GM19397 (cell line): ENCODE measurements at regions not wholly inside any gene's neighbourhood (a gene's known extent, or its start where the extent isn't known, plus 50 kb on each side); places are given as distances from the start of the nearest gene placed in this dataset.
"Not testable (repeated sequence)": the region's sequence is repeated elsewhere in the genome, so short reads cannot be mapped to it uniquely, and the experiment has no call there.

Experiments
- ATAC-seq: cut with Tn5 transposase; IDR thresholded peaks from one replicate; pipeline ENCODE4 v1.9.1; 2021; ENCODE audit warnings: mild to moderate bottlenecking, moderate library complexity; ENCODE audit not compliant: unreplicated experiment

GRCh38 chr11:15825976-15826650 is 530.2 kb downstream of the SOX6 start:
- no peak for ATAC-seq

GRCh38 chr11:15826826-15827225 is 529.5 kb downstream of the SOX6 start:
- no peak for ATAC-seq

- no peak for ATAC-seq
These were observed 528.0 kb downstream of the SOX6 start for GRCh38 chr11:15828215-15828853.

- no peak for ATAC-seq
These were observed 527.0 kb downstream of the SOX6 start for GRCh38 chr11:15829312-15829711.

- ATAC-seq: no peak
These were observed 525.5 kb downstream of the SOX6 start for GRCh38 chr11:15830741-15831428.

GRCh38 chr11:15835788-15836411 is 520.4 kb downstream of the SOX6 start:
- no peak for ATAC-seq

- no peak for ATAC-seq
These were observed 519.6 kb downstream of the SOX6 start for GRCh38 chr11:15836795-15837194.

- no peak for ATAC-seq
These were observed 518.4 kb downstream of the SOX6 start for GRCh38 chr11:15837901-15838489.

GRCh38 chr11:15839061-15839460 is 517.3 kb downstream of the SOX6 start:
- no peak for ATAC-seq

- ATAC-seq: no peak
These were observed 515.4 kb downstream of the SOX6 start for GRCh38 chr11:15840966-15841365.

GRCh38 chr11:15841931-15842740 is 514.2 kb downstream of the SOX6 start:
- ATAC-seq: no peak

- no peak for ATAC-seq
These were observed 513.0 kb downstream of the SOX6 start for GRCh38 chr11:15843309-15843872.

GRCh38 chr11:15845261-15845660 is 511.1 kb downstream of the SOX6 start:
- ATAC-seq: no peak

- ATAC-seq: no peak
These were observed 507.6 kb downstream of the SOX6 start for GRCh38 chr11:15848631-15849168.

- no peak for ATAC-seq
These were observed 507.1 kb downstream of the SOX6 start for GRCh38 chr11:15849257-15849656.

- not testable (repeated sequence) for ATAC-seq
These were observed 506.0 kb downstream of the SOX6 start for GRCh38 chr11:15850335-15850734.

- ATAC-seq: no peak
These were observed 505.3 kb downstream of the SOX6 start for GRCh38 chr11:15851051-15851498.

GRCh38 chr11:15852179-15852578 is 504.2 kb downstream of the SOX6 start:
- no peak for ATAC-seq

GRCh38 chr11:15854245-15854644 is 502.1 kb downstream of the SOX6 start:
- no peak for ATAC-seq

- no peak for ATAC-seq
These were observed 497.5 kb downstream of the SOX6 start for GRCh38 chr11:15858881-15859280.
